LHCN-M2 (cell line): ENCODE measurements at regions not wholly inside any gene's neighbourhood (a gene's known extent, or its start where the extent isn't known, plus 50 kb on each side); places are given as distances from the start of the nearest gene placed in this dataset.

Experiments
- DNase-seq: peaks from one replicate; pipeline ENCODE4 v3.0.0-alpha.2; 2012; ENCODE audit warnings: low read depth

GRCh38 chr2:161101406-161101805, 58.8 kb upstream of the TANK start:
- DNase-seq: no peak

- peak; percentile 71 for DNase-seq
Measured at GRCh38 chr2:161102770-161103450, 57.3 kb upstream of the TANK start.

- no peak for DNase-seq
Measured at GRCh38 chr2:161103451-161103831, 56.8 kb upstream of the TANK start.

GRCh38 chr2:161104054-161104553, 56.1 kb upstream of the TANK start:
- peak; percentile 31 for DNase-seq

- DNase-seq: no peak
Measured at GRCh38 chr2:161107265-161107664, 53.0 kb upstream of the TANK start.
